T-cell (primary cell): ENCODE measurements at regions not wholly inside any gene's neighbourhood (a gene's known extent, or its start where the extent isn't known, plus 50 kb on each side); places are given as distances from the start of the nearest gene placed in this dataset.
"Not testable (repeated sequence)": the region's sequence is repeated elsewhere in the genome, so short reads cannot be mapped to it uniquely, and the experiment has no call there.

Source experiments
- ATAC-seq, 4 experiments: fragments of 200-7000 bp in 3 of 4; fragments of 150-1000 bp in 1 of 4; cut with Tn5 transposase; replicated peaks in 1 of 4; 1 replicate in 3 of 4; 2 replicates in 1 of 4; pipeline ENCODE4 v1.10.0; 2021; ENCODE audit warnings: moderate library complexity in 3 of 4, mild to moderate bottlenecking in 2 of 4, moderate number of reproducible peaks in 1 of 4
- CTCF ChIA-PET, 2 donors: fragments of 300-600 bp; sonication (Branson Sonifier 250); formaldehyde crosslinking; loops; one replicate each; lab custom pipeline; 2022; ENCODE audit warnings: antibody characterized with exemption in 2 of 2; lab: Charles Lee
- POLR2A ChIA-PET, 2 donors: fragments of 300-600 bp; sonication (Branson Sonifier 250); formaldehyde crosslinking; loops; one replicate each; lab custom pipeline; 2022; ENCODE audit warnings: antibody characterized with exemption in 2 of 2; lab: Charles Lee
- DNase-seq, 35 experiments: peaks; one replicate each; pipeline versions ENCODE4 v3.0.0 to v3.0.0-alpha.2; 2013 to 2023
- H3K27ac ChIP-seq: one replicate; pipeline ENCODE4 v1.5.1; 2013; ENCODE audit warnings: low read length
- H3K27me3 ChIP-seq, 2 experiments: replicated peaks in 1 of 2; 1 replicate in 1 of 2; 2 replicates in 1 of 2; pipeline versions ENCODE4 v1.6.1 to v1.7.0; 2013; ENCODE audit warnings: low read length in 1 of 2, mixed read lengths in 1 of 2; ENCODE audit not compliant: control insufficient read depth in 2 of 2, insufficient read depth in 2 of 2; ENCODE audit errors: extremely low read depth in 1 of 2
- H3K36me3 ChIP-seq, 2 donors: 1 replicate in 1 of 2; 2 replicates in 1 of 2; pipeline versions ENCODE4 v1.6.1 to v1.7.0; 2013; ENCODE audit warnings: low read length in 1 of 2; ENCODE audit not compliant: control insufficient read depth in 2 of 2, insufficient read depth in 1 of 2; ENCODE audit errors: extremely low read depth in 1 of 2
- H3K4me1 ChIP-seq, 2 experiments: 1 replicate in 1 of 2; 2 replicates in 1 of 2; pipeline versions ENCODE4 v1.6.1 to v1.7.0; 2013; ENCODE audit warnings: low read length in 2 of 2, mixed read lengths in 1 of 2; ENCODE audit not compliant: insufficient read depth in 2 of 2, control insufficient read depth in 1 of 2; ENCODE audit errors: extremely low read depth in 1 of 2
- H3K4me3 ChIP-seq, 2 donors: 1 replicate in 1 of 2; 2 replicates in 1 of 2; pipeline versions ENCODE4 v1.5.1 to v1.7.0; 2013; ENCODE audit warnings: mild to moderate bottlenecking in 2 of 2, low read length in 1 of 2, moderate library complexity in 1 of 2; ENCODE audit not compliant: control insufficient read depth in 1 of 2; ENCODE audit errors: extremely low read depth in 1 of 2
- H3K9me3 ChIP-seq: 2 replicates; pipeline ENCODE4 v1.7.0; 2013
- H3K27ac Mint-ChIP-seq, 2 donors: one replicate each; pipeline ENCODE4 v1.8.0; 2020 to 2021; ENCODE audit warnings: mild to moderate bottlenecking in 2 of 2, mixed read lengths in 2 of 2
- H3K27me3 Mint-ChIP-seq, 2 donors: one replicate each; pipeline ENCODE4 v1.8.0; 2021 to 2022; ENCODE audit warnings: mixed read lengths in 2 of 2
- H3K36me3 Mint-ChIP-seq: one replicate; pipeline ENCODE4 v1.8.0; 2021; ENCODE audit warnings: mixed read lengths
- H3K4me1 Mint-ChIP-seq, 3 donors: one replicate each; pipeline ENCODE4 v1.8.0; 2020 to 2022; ENCODE audit warnings: mixed read lengths in 3 of 3, mild to moderate bottlenecking in 1 of 3
- H3K4me3 Mint-ChIP-seq, 3 donors: one replicate each; pipeline ENCODE4 v1.8.0; 2020 to 2022; ENCODE audit warnings: mild to moderate bottlenecking in 3 of 3, mixed read lengths in 3 of 3, moderate library complexity in 3 of 3
- H3K9me3 Mint-ChIP-seq, 3 donors: one replicate each; pipeline ENCODE4 v1.8.0; 2020 to 2022; ENCODE audit warnings: mixed read lengths in 3 of 3
- WGBS: methylation state at CpG from one replicate; pipeline ENCODE4 v1.1.5; 2013; ENCODE audit warnings: missing lambda C conversion rate; ENCODE audit not compliant: insufficient coverage; 5-methylcytosine and 5-hydroxymethylcytosine counted together

DNA sequence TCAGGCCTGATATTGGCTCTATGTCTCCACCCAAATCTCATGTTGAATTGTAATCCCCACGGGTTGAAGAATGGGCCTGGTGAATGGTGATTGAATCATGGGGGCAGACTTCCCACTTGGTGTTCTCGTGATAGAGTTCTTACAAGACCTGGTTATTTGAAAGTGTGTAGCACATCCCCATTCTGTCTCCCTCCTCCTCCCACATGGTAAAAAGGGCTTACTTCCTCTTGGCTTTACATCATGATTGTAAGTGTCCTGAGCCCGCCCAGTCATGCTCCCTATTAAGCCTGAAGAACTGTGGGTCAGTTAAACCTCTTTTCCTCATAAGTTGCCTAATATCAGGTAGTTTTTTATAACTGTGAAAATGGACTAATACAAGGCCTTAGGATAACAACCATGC lies 158.8 kb upstream of the ZNG1F start:
- CTCF ChIA-PET, H3K27ac Mint-ChIP-seq, ATAC-seq, H3K4me3 Mint-ChIP-seq, H3K27ac ChIP-seq, H3K4me1 ChIP-seq, H3K36me3 Mint-ChIP-seq, H3K9me3 ChIP-seq, H3K4me3 ChIP-seq, H3K36me3 ChIP-seq, DNase-seq, H3K9me3 Mint-ChIP-seq, POLR2A ChIA-PET, H3K4me1 Mint-ChIP-seq, H3K27me3 Mint-ChIP-seq, H3K27me3 ChIP-seq: not testable (repeated sequence)
- WGBS: no CpG with 5 or more reads among the region's 3 CpGs

GRCh38 chr9:41332562-41332961 lies 143.4 kb upstream of the ZNG1F start:
- ATAC-seq, H3K27ac ChIP-seq, H3K9me3 ChIP-seq, H3K4me3 ChIP-seq, H3K4me1 Mint-ChIP-seq, H3K36me3 ChIP-seq, H3K4me3 Mint-ChIP-seq, DNase-seq, H3K4me1 ChIP-seq, CTCF ChIA-PET, H3K27me3 Mint-ChIP-seq, H3K36me3 Mint-ChIP-seq, POLR2A ChIA-PET, H3K27ac Mint-ChIP-seq, H3K9me3 Mint-ChIP-seq, H3K27me3 ChIP-seq: not testable (repeated sequence)
- WGBS: no CpG with 5 or more reads among the region's 5 CpGs

- H3K27me3 ChIP-seq, H3K27ac ChIP-seq, H3K4me3 ChIP-seq, H3K4me1 Mint-ChIP-seq, H3K36me3 Mint-ChIP-seq, ATAC-seq, DNase-seq, H3K27me3 Mint-ChIP-seq, H3K9me3 ChIP-seq, H3K27ac Mint-ChIP-seq, H3K36me3 ChIP-seq, H3K9me3 Mint-ChIP-seq, POLR2A ChIA-PET, CTCF ChIA-PET, H3K4me3 Mint-ChIP-seq, H3K4me1 ChIP-seq: not testable (repeated sequence)
- 50% methylated on average over 2 of the region's 2 CpGs for WGBS
Measured at GRCh38 chr9:41321277-41321676, 132.2 kb upstream of the ZNG1F start.

- H3K27me3 Mint-ChIP-seq: peaks cover 4 to 10% of the 10 kb centered on the region in 2 donors
- CTCF ChIA-PET, H3K36me3 ChIP-seq, H3K4me3 Mint-ChIP-seq, H3K4me1 ChIP-seq, H3K9me3 ChIP-seq, H3K4me3 ChIP-seq, H3K4me1 Mint-ChIP-seq, DNase-seq, H3K36me3 Mint-ChIP-seq, H3K9me3 Mint-ChIP-seq, ATAC-seq, H3K27me3 ChIP-seq, H3K27ac ChIP-seq, H3K27ac Mint-ChIP-seq, POLR2A ChIA-PET: not testable (repeated sequence)
- WGBS: no CpG with 5 or more reads among the region's 6 CpGs
Measured at GRCh38 chr9:41308953-41309352, 119.8 kb upstream of the ZNG1F start.

GRCh38 chr9:41285744-41286143 lies 96.6 kb upstream of the ZNG1F start:
- ATAC-seq, H3K27me3 Mint-ChIP-seq, H3K4me1 ChIP-seq, POLR2A ChIA-PET, H3K36me3 Mint-ChIP-seq, H3K27me3 ChIP-seq, H3K27ac Mint-ChIP-seq, H3K27ac ChIP-seq, H3K36me3 ChIP-seq, H3K4me3 Mint-ChIP-seq, H3K9me3 ChIP-seq, DNase-seq, H3K4me1 Mint-ChIP-seq, CTCF ChIA-PET, H3K4me3 ChIP-seq, H3K9me3 Mint-ChIP-seq: not testable (repeated sequence)
- no CpG with 5 or more reads among the region's 16 CpGs for WGBS

- H3K27ac ChIP-seq, H3K27me3 Mint-ChIP-seq, POLR2A ChIA-PET, H3K4me1 Mint-ChIP-seq, DNase-seq, H3K9me3 ChIP-seq, H3K4me1 ChIP-seq, H3K36me3 Mint-ChIP-seq, CTCF ChIA-PET, H3K4me3 ChIP-seq, H3K27ac Mint-ChIP-seq, H3K36me3 ChIP-seq, H3K9me3 Mint-ChIP-seq, H3K27me3 ChIP-seq, H3K4me3 Mint-ChIP-seq: not testable (repeated sequence)
- peak in 1 of 4 experiments; percentile 32 for ATAC-seq
- no CpG with 5 or more reads among the region's 31 CpGs for WGBS
Measured at GRCh38 chr9:41280299-41281238, 91.5 kb upstream of the ZNG1F start.

GRCh38 chr9:41279437-41279836 lies 90.3 kb upstream of the ZNG1F start:
- POLR2A ChIA-PET, H3K27me3 ChIP-seq, CTCF ChIA-PET, DNase-seq, H3K36me3 ChIP-seq, H3K4me1 Mint-ChIP-seq, H3K36me3 Mint-ChIP-seq, H3K27me3 Mint-ChIP-seq, H3K4me1 ChIP-seq, H3K27ac ChIP-seq, ATAC-seq, H3K9me3 Mint-ChIP-seq, H3K4me3 ChIP-seq, H3K27ac Mint-ChIP-seq, H3K4me3 Mint-ChIP-seq, H3K9me3 ChIP-seq: not testable (repeated sequence)
- WGBS: no CpG with 5 or more reads among the region's 13 CpGs
